GM18858 (cell line): ENCODE measurements at regions not wholly inside any gene's neighbourhood (a gene's known extent, or its start where the extent isn't known, plus 50 kb on each side); places are given as distances from the start of the nearest gene placed in this dataset.

Experiments used
- ATAC-seq: cut with Tn5 transposase; IDR thresholded peaks from one replicate; pipeline ENCODE4 v1.9.1; 2021; ENCODE audit not compliant: unreplicated experiment

DNA sequence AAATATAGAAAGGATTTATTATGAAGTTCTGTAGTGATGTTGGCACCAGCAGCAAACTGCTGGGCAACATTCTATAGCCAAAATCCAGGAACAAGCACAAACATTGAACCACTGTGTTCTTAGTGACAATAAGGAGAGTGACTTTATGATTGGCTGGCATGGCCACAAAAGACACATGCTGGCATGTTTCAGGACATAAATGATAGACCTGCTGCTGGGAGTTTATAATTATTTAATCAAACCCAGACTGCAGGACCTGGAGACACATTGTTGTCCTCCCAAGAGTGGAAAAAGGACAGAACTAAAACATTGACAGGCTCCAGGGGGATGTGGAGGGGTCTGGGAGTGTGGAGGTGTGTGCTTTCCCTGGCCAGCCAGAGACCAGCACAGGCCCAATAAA is 255.3 kb upstream of the LRTM1 start:
- ATAC-seq: no peak

DNA sequence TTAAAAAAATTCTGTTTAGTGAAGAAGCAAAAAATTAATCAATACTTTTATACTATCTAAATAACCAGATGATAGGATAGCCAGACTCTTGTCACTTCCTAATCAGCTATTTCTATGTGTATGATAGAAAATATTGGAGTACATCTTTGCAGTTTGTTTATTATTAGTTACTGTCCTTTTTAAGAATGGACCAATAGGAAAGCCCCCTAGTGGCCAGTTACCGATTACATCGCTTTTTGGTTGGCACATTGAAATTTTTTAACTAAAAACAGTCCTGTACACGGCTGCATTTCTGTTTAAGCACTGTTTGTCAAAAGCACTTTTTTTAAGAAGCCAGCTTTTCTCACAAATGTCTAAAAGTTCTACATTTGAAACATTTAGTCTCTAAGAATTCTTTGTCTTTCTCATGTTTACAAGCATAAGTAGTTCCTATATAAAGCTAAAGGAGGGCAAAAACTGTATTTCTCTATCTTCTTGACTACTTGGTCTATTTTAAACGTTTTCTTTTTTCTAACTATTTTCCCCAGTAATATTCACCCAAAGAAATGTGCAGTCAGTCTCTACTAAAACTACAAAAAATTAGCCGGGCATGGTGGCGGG is 253.2 kb upstream of the LRTM1 start:
- ATAC-seq: no peak

DNA sequence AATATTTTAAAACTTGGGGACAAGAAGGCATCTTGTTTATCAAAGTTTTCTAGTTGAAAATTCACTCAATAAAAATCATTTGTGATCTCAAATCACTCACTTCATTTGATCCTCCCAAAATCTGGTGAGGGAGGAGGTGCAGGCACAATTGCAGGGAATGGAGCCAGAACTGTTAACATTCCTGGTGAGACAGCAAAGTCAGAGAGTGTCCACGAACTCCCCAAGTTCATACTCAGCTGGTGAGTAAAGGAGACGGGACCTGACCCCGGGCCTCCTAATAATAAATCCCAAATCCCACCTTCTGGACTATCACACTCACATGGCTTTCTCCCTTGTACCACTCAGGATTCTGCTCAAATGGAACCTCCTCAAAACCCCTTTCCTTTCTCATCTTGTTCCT is 252.3 kb upstream of the LRTM1 start:
- no peak for ATAC-seq

DNA sequence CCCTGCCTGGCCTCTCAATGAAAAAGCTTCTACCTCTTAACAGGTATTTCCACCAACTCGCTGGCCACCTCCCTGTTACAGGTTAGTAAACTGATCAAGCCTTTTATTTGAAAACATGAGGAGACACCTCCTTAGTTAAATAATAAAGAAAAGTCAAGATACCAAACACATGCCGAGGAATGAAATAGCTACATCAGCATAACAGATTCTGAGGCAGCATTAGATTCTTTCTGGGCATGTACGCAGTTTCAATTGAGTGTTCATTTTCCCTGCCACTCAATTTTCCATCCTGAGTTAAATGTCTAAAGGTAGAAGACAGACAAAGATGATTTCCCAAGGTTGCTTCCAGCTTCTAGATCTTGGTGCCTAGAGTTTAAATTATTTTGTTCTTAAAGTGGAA is 250.5 kb upstream of the LRTM1 start:
- ATAC-seq: no peak

DNA sequence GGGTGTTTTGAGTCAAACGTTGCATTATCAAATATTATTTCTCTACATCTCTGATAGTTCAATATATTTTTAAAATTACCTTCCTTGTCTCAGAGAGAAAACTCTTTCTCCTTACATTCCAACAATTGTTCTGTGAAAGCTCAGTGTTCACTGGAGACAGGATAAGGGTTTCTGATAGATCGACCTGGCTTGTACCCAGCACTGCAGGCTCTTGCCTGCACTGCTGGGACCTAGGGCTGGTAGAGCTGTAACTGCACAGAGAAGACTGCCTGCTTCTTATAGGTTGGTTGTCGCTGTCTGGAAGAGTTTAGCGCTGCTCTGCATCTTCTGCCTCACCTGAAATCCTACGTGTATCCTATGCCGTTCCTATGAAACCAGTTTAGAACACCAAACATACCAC is 249.9 kb upstream of the LRTM1 start:
- ATAC-seq: no peak

DNA sequence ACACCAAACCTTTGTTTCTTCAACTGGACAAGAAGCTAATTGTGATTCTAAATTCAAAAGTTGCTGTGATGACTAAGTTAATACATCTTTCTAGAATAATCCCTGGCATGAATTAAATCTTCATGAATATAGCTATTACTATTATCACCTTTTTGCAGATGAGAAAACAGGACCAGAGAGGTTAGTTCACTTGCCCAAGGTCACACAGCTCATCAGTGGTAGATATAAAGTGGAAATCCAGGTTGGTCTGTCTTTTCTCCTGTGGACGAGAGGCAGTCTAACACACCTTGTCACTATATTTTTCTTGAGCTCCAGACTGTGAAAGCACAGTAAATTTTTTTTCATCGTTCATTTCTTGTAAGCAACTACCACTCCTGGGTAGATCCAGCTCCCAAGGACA is 247.6 kb upstream of the LRTM1 start:
- ATAC-seq: no peak

DNA sequence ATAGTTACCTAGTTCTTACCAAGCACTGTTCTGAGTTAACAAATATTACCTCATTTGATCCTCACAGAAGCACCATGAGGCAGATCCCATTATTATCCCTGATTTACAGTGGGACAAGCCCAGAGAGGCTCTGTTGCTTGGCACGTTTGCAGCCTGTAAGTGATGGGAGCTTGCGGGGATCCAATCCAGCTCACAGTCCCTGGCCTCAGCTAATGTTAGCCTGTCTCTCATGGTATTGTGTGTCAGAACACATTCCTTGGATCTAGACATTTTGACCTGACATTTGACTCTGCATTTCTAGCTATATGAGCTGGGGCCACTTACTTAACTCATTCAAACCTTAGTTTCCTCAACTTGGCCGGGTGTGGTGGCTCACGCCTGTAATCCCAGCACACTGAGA is 246.9 kb upstream of the LRTM1 start:
- ATAC-seq: no peak

DNA sequence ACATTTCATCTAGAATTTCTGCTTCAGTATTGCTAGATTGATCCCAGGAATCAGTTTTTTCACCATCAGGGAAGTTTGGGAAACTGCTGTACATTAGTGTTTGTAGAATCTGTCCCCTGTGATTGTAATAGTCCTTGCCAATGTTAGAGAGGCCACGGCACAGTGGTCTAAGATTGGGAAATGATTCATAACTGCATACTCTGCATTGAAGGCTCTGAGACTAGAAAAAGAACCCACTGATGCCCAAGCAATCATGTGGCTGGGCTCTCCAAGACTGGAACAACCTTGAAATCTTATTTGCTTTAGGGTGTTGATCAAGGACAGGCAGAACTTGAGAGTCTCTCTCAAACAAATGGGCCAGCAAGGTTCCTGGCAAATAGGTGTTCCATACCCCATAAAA is 245.6 kb upstream of the LRTM1 start:
- ATAC-seq: no peak

DNA sequence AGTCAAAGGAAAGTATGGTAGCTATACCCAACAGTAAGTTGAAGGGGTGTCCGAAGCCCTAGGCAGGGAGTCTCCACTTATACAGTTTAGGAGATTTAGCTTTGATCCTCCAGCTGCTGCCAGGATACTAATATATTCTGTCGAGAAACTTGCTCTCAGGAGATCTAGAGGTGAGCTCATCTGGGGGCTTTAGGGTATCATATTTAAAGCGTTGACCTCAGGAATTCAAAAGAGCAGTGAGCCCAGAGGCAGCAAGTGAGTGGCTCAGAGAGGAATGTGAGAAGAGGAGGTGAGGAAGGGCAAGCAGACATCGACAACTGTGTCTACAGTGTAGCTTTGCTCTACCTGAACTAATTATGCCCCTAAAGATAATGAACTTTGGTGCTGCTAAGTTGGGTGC is 245.1 kb upstream of the LRTM1 start:
- ATAC-seq: no peak

DNA sequence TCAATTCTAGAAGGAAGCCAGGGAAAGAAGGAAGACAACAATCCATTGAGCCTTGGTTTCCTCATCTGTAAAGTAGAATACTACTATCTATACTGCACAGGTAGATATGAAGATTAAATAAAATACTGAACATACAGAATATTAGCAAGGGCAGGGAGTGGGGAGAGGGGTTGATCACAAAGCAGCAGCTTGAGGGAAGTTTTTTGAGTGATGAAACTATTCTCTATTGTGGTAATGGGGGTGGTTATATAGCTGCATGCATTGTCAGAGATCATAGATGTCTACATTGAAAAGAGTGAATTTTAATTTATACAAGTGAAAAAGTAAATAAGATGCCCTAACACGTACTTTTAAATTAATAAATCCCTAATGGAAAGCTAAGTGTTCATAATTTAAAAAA is 242.6 kb upstream of the LRTM1 start:
- ATAC-seq: no peak

DNA sequence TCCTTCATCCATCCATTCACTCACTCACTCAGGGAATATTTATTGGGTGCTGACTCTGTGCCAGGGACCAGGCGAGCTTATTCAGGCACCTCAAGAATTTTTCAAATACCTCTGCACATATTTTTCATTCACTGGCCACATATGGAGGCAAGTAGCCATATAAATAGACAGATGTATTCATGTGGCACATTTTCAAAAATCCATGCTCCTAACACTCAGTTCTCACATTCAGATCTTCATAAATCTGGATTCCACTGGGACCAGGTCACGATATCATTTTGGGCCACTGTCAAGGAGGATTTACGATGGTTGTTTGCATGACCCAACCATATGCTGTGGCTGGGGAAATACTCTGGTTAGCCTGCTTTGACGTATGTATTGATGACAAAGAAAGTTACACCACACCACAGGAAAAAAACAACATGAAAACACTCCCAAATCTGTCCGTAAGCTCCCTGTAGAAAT is 241.8 kb upstream of the LRTM1 start:
- ATAC-seq: no peak

DNA sequence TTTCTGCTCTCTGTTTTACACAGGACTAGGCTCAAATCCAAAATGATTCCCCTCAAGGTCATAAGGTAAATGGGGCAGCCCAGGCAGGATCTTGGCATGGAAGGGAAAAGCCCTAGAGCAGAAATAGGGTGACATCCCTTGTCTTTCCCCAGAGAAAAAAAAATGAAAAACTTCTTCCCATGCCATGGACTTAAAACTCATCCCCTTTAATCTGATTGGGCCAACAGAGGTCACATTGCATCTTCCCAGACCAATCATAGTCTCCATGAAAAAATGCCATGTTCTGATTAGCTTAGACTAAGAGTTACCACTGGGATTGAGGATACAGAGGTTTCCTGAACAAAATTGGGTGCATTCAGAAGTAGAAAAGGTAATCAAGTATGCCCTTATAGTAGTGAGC is 241.3 kb upstream of the LRTM1 start:
- ATAC-seq: no peak

DNA sequence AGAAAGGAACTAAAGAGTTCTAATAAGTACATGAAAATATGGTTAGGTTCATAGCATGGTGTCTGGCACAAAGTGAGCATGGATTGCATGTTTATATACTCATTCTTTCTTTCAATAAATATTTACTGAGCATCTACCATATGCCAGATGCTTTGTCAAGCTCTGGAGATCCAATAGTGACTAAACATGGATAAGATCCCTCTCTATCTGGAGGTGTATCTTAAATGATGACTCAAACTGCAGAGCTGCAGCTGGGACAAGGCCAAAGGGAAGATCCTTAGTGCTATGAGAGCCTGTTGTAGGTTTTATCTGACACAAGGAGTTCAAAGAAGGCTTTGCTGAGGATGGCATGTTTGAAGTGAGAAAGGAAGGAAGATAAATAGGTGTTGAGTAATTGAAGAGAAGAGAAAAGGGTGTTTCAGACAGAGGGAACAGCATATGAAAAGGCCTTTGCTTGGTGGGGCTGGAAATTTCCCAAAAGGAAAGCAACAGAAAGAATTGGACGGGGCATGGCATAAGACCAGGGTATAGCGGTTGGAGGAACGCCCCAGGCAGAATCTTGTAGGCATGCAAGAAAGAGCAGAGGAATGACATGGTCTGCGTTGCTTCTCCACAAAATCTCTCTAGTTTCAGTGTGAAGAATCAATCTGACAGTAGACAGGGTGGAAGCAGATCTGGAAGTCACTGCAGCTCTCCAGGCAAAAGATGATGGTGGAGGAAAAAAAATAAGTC is 239.9 kb upstream of the LRTM1 start:
- no peak for ATAC-seq

DNA sequence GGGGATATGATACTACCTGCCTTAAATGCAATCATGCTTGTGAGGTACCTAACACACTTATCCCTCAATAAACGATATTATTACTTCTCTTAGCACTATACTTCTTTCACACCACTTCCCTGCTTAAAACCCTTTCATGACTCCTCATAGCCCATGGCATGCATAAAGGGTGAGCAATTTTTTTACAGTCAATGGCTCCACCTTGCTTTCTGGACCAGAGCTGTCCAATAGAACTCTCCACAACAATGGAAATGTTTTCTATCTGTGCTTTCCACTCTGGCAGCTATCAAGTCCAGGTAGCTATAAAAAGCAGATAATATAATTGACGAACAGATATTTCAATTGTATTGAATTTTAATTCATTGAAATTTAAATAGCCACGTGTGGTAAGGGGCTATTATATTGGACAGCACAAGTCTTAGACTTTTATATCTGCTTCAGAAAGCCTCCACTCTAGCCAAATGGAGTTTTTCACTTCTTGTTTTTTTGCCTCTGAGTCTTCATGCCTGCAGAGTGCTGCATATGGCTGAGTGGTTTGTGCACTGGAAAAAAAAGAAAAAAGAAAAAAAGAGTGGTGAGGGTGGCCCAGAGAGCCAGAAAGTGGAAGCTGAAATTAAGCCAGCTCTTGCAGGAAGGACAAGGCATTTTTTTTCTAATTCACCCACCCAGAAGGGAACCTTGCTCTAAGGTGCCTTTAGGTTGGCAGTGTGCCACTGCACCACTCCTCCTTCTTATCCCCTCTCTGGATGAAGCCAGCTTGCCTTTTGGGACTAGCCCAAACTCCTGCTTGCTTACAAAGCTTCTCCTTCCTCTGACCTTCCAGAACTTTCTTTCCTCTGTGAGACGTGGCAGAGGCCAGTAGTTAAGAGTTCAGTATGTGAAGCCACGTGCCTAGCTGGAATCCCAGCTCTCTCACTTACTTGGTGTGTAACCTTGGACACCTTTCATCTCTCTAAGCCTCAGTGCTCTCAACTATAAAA is 239.0 kb upstream of the LRTM1 start:
- no peak for ATAC-seq

DNA sequence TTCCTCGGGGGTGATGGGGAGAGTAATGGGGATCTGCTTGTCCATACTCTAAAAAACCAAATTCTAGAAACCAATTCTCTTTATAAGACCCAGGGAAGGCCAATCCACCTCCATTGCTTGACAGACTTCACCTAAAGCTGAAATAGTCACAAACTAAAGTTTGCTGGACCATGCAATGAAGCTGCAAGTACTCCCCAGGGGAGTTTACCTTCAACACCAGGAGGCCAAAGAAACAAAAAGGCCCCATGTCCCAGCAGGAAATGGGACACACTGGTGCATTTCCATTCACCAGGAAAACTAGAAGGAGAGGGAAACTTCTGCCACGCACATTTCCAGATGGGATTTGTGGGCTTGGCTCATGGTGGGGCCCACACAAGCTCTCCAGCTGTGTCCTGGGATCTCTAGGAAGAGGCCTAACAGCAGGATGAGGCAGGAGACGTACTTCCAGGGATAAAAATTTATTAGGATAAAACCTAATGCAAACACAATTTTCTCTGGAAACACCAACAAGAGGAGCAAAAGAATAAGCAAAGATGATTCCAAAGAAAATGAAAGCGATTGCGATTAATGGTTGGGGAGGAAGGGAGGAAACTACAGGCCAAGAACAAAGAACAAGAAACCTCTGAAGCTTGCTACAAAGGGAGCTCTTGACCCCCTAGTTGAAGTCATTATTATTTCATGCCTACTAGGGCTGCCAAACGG is 238.0 kb upstream of the LRTM1 start:
- ATAC-seq: no peak

DNA sequence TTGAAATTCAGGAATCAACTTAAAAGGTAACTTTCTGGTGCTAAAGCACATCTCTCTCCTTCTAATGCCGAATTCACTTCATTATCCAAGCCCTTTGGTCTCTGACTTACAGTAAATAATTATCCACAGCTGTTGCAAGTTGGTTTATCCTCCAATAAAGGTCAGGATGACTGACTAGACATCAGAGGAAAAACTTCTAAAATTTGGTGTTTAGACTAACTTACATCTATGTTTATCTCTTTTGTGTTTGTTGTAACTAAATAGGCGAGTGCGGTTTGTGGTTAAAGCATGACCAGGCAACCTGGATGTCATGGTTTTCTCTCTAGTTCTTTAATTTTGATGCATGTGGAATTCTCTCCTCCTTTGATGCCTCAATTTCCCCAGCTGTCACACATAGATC is 237.4 kb upstream of the LRTM1 start:
- no peak for ATAC-seq

DNA sequence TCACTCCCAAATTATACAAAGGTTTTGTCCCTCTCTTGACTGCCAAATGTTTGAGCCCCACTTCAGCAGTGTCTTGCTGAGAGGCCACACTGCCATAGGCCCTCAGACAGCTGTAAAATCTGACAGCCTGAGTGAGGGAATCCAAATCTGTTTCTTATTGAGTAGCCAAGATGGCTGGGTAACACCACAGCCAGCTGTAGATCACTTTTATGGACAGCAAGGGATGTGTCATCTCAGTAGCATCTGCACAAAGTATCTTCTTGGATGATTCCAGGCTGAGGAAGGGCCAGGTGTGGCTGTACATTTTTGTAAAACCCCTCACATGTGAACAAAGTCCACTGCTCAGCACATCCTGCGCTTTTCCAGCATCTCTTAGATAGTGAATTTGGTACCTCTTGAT is 237.0 kb upstream of the LRTM1 start:
- ATAC-seq: no peak

DNA sequence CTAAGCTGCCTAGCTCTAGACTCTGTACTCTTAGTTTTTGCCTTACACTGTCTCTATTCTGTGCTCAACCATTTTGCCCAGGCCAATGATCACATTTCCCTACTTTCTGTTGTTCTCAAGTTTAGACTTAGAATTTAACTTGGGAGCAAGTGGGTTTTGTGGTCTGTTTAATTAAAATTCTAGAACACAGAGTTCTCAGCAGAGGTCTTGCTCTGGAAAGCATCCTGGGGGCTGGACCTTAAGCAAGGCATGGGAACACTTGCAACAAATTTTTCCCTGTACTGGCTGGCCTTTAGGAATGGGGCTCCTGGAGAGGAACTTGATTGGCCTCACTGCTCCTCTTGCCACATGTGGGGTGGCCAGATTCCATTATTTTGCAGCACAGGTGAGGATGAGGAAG is 236.3 kb upstream of the LRTM1 start:
- no peak for ATAC-seq

DNA sequence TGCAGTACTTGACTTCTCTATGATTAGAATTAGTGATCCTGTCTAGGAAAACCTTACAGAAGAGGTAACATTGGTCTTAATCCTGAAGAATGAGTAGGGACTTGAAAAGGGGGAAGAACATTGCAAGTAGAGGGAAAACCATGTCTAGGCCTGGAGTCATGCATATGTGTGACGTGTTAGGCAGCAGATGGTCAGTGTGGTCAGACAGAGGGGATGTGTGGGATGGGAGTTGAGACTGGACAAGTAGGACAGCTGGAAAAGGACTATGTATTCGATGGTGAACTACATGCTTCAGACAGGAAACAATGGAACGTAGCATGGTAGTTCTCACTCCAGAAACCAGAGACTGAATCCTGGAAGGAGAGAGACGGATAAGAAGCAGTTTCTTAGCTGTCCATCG is 235.6 kb upstream of the LRTM1 start:
- ATAC-seq: no peak

DNA sequence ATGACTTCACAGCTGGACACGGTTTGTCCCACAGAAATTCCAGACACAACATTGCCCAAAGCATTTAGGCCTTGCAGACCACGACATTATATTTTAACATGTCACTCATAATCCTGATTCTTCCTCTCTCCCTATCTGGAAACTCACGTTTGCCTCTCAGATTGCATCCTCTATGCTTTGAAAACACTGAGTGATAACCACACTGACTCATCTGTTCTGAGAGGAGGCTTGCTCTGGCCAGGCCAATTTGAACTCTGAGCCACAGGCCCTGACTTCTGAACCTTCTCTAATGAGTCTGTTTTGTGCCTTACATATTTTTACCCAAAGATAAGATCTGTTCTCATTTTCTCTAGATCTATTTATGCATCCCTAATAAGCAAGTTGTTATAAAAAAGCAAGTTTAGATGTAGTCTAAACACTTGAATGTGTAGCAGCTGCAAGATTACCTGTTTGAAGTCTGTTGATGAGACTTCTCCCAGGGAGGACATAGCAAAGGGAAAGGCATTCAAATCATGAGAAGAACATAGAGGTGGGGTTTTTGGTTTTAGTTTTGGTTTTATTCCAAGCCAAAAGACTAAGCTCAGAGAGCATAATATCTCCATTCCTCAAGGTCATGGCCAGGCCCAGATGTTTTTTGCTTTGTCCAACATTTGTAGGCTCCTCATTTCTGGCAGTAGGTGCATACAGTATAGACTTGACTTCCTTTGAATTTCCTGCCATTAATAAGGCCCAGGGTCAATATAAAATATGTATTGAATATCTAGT is 234.4 kb upstream of the LRTM1 start:
- ATAC-seq: no peak

DNA sequence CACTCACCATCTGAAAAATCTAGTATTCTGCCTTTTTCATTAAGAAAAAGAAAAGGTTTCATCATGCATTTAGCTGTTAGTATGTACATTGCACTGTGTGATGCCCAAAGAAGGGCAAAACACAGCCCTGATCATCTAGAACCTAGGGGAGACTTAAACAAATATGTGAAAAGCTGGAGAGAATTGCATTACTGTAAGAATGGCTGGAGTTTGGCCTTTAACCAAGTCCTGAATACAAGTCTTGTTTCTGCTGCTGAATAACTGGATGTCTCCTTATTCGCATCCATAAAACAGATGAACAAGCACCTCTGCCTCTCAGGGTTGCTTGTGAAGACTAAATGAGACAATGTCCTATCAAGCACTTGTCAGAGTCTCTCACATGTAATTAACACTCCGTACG is 233.4 kb upstream of the LRTM1 start:
- no peak for ATAC-seq
